Activated T-helper 1 cell treated with Interleukin-2 at 50 U/mL for 16 hours (primary cell): ENCODE measurements at regions not wholly inside any gene's neighbourhood (a gene's known extent, or its start where the extent isn't known, plus 50 kb on each side); places are given as distances from the start of the nearest gene placed in this dataset.
A peak's percentile ranks its signal among the peaks of the same experiment; 100 is the strongest.

Experiments
- DNase-seq: peaks from one replicate; pipeline ENCODE4 v3.0.0-alpha.2; 2020; ENCODE audit warnings: low read depth

- no peak for DNase-seq
These were observed 143.1 kb downstream of the TLE3 start for GRCh38 chr15:69954666-69955065.

DNA sequence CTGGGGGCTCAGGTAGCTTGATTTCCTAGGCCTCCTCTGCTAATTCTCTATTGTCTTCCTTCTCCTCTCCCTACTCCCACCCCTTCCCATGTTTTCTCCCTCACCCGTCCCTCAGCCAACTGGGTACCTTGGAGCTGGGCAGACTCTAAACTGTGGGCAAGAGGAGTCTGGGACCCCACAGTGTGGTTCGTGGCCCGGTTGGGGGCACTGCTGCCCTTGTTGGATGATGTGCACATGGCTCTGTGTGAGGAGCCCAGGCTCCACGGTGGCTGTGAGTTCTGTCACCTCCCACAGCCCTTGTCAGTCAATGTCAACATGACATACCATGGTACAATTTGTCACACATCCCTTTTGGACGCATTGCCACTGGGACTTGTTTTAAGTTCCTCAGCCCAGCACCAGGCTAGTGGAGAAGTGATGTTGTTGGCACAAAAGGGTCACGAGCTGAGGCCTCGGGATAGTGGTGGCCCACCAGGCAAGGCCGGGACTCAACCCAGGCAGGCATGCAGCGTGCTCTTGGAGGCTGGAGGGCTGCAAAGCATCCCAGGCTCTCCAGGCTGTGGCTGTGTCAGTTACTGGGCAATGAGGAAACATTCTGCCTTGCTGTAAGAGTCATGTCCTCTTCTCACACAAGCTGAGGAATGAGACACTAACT is 142.3 kb downstream of the TLE3 start:
- DNase-seq, result no peak

GRCh38 chr15:69956417-69956816 is 141.3 kb downstream of the TLE3 start:
- DNase-seq, result no peak

DNA sequence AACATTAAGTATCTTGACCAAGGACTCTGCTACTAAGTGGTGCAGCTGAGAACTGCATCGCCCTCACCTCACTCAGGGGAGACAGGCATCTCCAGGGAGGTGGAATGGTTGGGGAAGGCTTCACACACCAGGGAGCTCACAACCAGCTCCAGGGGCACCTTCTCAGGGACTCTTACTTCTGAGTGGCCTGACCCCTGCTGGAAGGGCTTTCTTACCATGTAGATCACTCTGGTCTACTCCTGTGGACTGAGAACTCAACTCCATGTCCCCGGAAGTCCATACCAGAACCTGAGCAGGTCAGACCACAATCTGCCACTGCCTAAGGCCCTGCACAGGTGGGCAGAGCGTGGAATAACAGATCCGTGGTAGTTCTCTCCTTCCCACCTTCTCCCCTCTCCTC is 140.5 kb downstream of the TLE3 start:
- no peak for DNase-seq

DNA sequence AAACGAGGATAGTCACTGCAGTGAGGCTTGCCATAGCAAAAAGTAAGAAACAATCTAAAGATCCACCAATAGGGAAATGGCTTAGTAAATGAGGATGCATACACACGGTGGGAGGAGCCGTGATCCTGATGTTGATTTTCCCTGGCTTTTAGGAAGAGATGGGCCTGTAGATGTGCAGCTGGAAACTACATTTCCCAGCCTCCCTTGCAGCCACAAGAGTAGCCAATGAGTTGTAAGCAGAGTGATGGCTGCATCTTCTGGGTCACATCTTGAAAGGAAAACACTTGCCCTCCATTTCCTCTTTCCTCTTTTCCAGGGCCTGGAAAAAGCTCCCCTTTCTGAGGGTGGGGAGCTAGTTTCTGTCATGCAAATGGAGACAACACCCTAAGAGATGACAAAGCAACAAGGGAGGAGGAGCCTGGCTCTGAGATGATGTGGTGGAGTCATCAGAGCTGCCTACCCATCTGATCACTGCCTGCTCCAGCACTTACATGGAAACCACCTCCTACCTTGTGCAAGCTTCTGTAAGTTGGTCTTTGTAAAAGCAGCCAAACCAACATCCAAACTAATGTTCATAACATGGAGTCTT is 139.1 kb downstream of the TLE3 start:
- no peak for DNase-seq

- no peak for DNase-seq
These were observed 135.2 kb downstream of the TLE3 start for GRCh38 chr15:69962561-69962960.

GRCh38 chr15:69963385-69963784 is 134.3 kb downstream of the TLE3 start:
- no peak for DNase-seq

DNA sequence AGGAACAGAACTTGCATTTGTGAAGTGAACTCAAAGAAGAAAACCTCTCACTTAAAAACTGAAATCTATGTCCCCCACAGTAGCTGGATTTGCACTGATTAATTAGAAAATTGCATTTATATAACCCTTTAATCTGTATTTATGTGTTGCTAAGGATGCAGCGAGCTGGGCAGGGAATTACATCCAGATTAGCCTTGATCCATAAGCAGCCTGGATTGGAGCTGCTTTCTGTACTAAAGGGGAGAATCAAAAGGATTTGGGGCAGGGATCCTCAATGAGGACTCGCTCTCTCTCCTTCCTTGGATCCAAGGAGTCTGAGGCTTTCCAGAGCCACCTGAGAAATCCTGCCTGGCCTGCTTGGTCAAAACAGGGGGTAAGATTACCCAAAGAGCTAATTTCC is 125.9 kb downstream of the TLE3 start:
- no peak for DNase-seq

DNA sequence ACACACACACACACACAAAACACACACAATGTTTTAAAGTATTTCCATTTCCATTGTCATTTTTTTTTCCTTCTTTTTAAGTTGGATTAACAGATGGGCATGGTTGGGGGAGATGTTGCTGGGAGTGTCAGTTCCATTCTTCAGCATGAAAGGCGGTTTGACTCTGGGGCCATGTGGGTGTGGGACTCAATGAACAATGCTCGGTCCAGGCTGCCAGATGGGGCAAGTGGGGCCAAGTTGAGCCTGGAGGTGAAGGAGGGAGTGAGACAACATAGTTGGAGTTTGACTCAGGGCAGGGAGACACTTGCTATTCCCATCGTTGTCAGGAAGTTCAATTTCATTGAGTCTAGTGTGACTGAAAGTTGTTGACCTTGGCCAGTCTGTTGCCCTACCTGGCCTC is 125.3 kb downstream of the TLE3 start:
- DNase-seq, result no peak

DNA sequence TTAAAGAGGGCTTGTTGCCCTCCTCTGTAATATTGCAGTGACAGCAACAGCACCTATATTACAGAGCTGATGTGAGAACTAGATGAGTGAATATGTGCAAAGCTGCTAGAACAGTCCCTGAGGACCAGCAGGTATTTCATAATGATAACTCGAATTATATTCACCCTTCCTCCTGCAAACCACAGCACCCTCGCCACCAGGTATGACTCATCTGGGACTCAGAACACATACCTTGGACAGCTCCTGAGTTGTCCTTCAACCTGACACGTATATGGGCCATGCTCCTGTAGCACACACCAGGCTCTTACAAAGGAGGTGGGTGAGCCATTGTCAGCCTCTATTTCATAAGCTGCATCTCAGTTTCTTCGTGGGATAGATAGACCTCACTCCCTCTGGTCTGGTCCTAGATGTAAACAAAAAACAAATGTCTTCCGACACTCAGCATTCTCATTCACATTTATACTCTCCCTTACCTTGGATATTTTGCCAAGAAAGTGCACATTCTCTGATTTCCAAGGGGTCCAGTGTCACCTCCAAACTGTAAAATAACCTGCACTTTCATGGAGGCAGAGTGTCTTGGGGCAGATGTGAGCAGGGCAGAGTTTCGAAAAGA is 124.5 kb downstream of the TLE3 start:
- peak; percentile 2 for DNase-seq

DNA sequence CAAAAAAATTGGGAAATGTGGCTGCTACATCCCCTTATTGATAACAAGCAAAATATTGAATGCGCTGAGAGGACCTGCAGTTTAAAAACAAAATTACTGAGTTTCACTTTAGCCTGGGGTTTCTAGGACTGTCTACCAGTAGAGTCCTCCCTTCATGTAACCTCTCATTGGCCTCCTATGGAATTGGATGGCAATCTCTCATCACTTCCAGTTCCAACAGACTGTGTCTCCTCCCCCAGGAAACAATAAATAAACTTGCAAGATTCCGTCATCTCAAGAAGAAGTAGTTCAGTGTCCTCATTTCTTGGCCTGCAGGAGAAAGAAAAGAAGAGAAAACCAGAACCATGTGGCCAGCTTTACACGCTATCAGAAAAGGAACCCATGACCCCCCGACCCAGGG is 123.8 kb downstream of the TLE3 start:
- no peak for DNase-seq

DNA sequence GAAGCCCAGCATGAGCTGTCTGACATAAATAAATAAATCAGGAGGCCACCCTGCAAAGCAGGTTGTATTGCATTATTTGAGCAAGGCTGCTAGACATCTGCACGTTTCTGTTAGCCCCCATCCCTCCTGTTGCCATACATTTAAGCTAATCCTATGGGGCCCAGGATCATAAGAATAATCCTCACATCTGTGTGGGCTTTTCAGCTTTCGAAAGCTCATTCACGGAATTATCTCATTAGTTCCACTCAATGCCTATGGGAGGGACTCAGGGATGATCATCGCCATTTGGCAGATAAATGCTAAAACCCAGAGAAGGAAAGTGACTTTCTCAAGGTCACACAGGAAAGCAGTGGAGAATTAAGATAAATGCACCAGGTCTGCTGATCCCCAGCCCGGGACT is 123.4 kb downstream of the TLE3 start:
- DNase-seq, result no peak

DNA sequence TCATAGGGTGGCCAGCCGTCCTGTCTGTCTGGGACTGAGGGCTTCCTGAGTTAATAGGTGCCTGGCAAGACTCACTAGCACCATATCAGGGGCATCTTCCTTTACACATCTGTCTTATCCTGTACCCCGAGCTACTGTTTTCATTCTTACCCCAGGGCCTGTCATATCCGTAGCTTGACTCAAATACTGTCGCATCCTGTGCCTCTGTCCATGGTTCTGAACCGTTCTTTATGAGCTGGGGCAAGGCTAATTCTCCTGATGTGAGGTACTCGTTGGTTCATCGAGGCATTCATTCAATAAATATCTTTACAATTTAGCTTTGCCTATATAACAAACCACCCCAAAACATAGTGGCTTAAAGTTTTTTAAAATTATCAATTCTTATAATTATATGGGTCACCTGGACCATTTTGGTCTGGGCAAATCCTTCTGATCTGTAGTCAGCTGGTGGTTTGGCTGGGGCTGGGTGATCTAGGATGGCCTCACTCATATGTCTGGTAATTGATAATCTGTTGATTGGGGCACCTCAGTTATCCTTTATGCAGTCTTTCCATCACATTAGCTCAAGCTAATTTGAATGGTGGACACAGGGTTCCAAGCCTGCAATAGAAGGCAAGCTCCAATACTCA is 121.2 kb downstream of the TLE3 start:
- DNase-seq, result peak; percentile 4

- DNase-seq, result no peak
These were observed 119.1 kb downstream of the TLE3 start for GRCh38 chr15:69978603-69979002.

GRCh38 chr15:69979262-69979661 is 118.5 kb downstream of the TLE3 start:
- no peak for DNase-seq

DNA sequence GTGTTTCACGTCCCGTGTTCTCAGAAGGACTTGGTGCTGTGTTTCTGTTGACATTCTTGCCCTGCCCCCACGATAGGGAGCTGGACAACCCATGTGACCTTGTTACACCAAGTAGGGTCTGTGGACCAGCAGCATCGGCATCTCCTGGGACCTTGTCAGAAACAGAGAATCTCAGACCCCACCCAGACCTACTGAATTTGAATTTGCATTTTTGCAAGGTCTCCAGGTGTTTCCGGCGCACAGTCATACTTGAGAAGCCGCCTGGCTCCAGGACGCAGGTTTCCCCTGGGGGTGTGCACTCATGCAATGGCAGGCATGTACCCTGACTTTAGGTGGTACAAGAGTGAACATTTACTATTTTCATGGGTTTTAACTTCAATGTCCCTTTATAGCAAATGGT is 117.9 kb downstream of the TLE3 start:
- no peak for DNase-seq

GRCh38 chr15:69980341-69981059 is 117.2 kb downstream of the TLE3 start:
- DNase-seq, result no peak

DNA sequence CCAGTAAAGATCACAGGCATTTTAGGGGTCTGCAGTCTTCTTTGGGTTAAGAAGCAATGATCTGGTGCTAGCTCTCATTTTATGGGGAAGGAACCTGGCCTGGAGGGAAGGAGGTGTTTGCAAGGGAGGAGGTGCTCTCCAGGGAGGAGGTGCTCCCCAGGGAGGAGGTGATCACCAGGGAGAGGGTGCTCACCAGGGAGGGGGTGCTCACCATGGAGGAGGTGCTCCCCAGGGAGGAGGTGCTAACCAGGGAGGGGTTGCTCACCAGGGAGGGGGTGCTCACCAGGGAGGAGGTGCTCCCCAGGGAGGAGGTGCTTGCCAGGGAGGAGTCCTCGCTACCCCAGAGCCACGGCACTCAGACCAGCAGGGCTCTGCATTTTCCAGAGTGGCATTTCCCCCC is 115.7 kb downstream of the TLE3 start:
- no peak for DNase-seq

DNA sequence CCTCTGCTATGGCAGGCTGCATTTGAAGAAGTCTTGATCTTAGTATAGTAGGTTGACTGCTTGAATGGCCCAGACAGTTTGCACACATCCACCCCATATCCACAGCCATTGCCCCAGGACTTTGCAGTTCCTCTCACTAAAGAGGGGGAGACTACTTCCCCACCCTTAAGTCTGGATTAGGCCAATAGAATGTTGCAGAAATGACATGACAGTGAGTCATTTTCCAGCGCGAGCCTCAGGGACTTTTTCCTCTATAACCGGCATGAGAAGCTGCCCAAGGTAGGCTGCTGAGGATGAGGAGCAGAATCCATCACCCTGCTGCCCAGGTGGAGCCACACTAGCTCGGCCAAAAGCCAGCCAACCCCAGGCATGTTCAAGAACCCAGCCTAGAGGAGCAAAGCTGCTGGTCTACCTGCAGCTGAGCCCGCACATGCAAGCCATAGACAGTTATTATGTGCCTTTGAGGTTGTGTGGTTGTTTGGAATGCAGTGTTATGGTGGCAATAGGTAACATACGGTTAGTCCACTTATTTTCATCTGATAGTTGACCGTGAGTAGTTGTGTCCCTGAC is 113.9 kb downstream of the TLE3 start:
- DNase-seq, result no peak

GRCh38 chr15:69987492-69988489 is 109.9 kb downstream of the TLE3 start:
- no peak for DNase-seq
